ENCODE measurements at regions not wholly inside any gene's neighbourhood (a gene's known extent, or its start where the extent isn't known, plus 50 kb on each side); places are given as distances from the start of the nearest gene placed in this dataset.
A peak's percentile ranks its signal among the peaks of the same experiment; 100 is the strongest.

DNA sequence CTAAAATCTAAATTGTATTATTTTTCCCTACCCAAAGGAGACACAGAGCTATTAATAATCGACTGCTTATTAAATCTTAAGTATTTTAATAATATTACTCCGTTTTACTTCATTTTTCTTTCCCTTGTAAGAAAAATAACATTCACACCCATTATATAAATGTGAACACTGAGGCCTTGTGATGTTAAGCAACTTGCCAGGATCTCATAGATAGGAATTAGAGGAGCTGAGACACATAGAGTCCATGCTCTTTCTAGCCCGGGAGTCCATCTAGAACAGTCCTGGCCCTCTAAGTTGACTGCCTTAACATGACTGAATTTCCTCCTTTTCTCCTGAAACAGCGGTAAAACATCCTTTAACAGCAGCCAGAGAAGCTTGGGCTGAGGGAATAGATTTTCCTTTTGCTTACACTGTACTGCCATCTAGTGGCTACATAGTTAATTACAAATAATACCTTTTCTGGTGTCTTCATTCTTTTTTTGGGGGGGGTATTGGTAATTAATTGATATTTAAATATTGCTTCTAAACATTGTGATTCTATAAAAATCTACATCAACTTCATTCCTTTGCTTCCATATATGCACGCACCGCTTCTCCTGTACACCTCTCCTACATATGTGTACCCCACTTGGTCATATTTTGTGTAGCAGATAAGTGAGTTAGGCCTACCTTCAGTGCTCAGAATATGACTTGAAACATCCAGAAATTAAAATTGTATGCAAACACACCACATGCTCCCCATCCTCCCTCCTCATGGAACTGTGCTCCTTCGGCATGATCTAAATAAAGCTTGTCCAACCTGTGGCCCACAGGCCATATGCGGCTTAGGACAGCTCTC lies 125.8 kb upstream of the HNMT start:
- Histone ChIP-seq H3K9me3 (ENCODE audit: control insufficient read depth in 1 of 2, low read length in 2 of 2) (no peaks in the 10 kb centered on the region), H3K4me3 (ENCODE audit: low read length in 2 of 2) (no peak overlapping the region), H3K27ac (ENCODE audit: low read depth, low read length) (no peak overlapping the region), H3K4me1 (ENCODE audit: insufficient read depth, low read length) (no peaks in the 10 kb centered on the region), H3K36me3 (ENCODE audit: insufficient read depth, low read length) (no peaks in the 10 kb centered on the region), H3K27me3 (ENCODE audit: insufficient read depth, low read length) (no peaks in the 10 kb centered on the region)
- H3K4me3 Mint-ChIP-seq: no peak overlapping the region
- intact Hi-C loops (cut with micrococcal nuclease): no loop called here
- H3K4me1 Mint-ChIP-seq: no peaks in the 10 kb centered on the region
- no peak overlapping the region for H3K27ac Mint-ChIP-seq
- ChIA-PET POLR2A (ENCODE audit: partially characterized antibody) (no interaction called here), CTCF (ENCODE audit: partially characterized antibody) (interaction anchor here (0.6 to 4.1 kb wide), 17 partner anchors 9 to 1995 kb away, joined by 3 to 39 read pairs (median 4); no protein-coding TSS in a partner anchor)
- peaks cover 0 to 1% (median 0%) of the 10 kb centered on the region in 8 donors for H3K9me3 Mint-ChIP-seq
- H3K27me3 Mint-ChIP-seq: peaks cover 3 to 6% of the 10 kb centered on the region in 2 donors
- no peaks in the 10 kb centered on the region for H3K36me3 Mint-ChIP-seq
- peak in 4 of 5 donors; percentile 27 to 43 (median 36) for DNase-seq

DNA sequence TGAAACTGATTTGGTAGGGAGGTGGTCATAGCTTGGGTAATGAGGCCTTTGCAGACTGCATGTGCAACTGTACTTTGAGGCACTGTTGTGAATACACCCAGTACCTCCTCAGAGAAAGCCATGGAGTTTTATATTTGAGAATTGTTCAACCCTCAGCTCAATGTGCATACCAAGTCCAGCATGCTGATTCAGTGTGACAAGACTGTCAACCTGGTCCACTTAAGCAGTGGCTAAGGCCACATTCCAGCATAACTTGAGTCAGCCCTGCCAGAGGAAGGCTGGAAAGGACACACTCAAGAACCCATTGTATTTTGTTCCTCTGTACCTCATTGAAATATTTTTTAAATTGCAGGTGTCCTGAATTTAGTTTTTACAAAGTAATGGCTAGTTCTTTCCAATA lies 121.8 kb upstream of the HNMT start:
- DNase-seq: no peak
- H3K36me3 ChIP-seq (ENCODE audit: insufficient read depth, low read length): no peaks in the 10 kb centered on the region
- no peaks in the 10 kb centered on the region for H3K9me3 ChIP-seq (ENCODE audit: control insufficient read depth in 1 of 2, low read length in 2 of 2)
- no peaks in the 10 kb centered on the region for H3K4me1 ChIP-seq (ENCODE audit: insufficient read depth, low read length)
- intact Hi-C loops (cut with micrococcal nuclease): no loop called here
- no peaks in the 10 kb centered on the region for H3K4me1 Mint-ChIP-seq
- H3K36me3 Mint-ChIP-seq: no peaks in the 10 kb centered on the region
- no peaks in the 10 kb centered on the region for H3K27me3 ChIP-seq (ENCODE audit: insufficient read depth, low read length)
- ChIA-PET CTCF (ENCODE audit: partially characterized antibody) (interaction anchor here (0.5 to 2.2 kb wide), 3 partner anchors 13 to 1754 kb away, joined by 4 to 6 read pairs (median 4); no protein-coding TSS in a partner anchor), POLR2A (ENCODE audit: partially characterized antibody) (no interaction called here)
- no peak overlapping the region for H3K27ac ChIP-seq (ENCODE audit: low read depth, low read length)
- no peak overlapping the region for H3K4me3 Mint-ChIP-seq
- no peak overlapping the region for H3K4me3 ChIP-seq (ENCODE audit: low read length in 2 of 2)
- no peak overlapping the region for H3K27ac Mint-ChIP-seq
- H3K9me3 Mint-ChIP-seq: peaks cover 0 to 9% (median 2%) of the 10 kb centered on the region in 8 donors
- H3K27me3 Mint-ChIP-seq: peaks cover 3% of the 10 kb centered on the region in 2 donors

DNA sequence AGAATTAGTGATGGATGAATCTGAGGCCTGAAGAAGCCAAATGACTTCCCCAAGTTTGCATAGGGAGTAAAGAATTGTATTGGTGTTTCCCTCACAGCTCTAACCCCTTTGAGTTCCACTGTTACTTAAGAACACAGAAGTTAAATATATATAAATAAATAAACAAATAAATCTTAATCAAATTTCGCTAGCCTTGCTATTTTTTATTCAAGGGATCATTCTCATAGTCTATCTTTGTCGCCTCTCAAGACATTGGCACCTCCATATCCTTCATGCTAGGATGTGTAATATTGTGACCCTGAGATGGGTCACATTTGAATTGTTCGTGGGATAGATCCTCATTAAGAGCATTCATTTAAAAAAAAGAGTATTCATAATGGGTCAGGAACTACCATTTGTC lies 121.3 kb upstream of the HNMT start:
- Histone ChIP-seq H3K36me3 (ENCODE audit: insufficient read depth, low read length) (no peaks in the 10 kb centered on the region), H3K4me1 (ENCODE audit: insufficient read depth, low read length) (no peaks in the 10 kb centered on the region), H3K27me3 (ENCODE audit: insufficient read depth, low read length) (no peaks in the 10 kb centered on the region), H3K27ac (ENCODE audit: low read depth, low read length) (no peak overlapping the region), H3K9me3 (ENCODE audit: control insufficient read depth in 1 of 2, low read length in 2 of 2) (no peaks in the 10 kb centered on the region), H3K4me3 (ENCODE audit: low read length in 2 of 2) (no peak overlapping the region)
- Mint-ChIP-seq H3K4me3 (no peak overlapping the region), H3K27ac (no peak overlapping the region), H3K36me3 (no peaks in the 10 kb centered on the region), H3K4me1 (no peaks in the 10 kb centered on the region), H3K27me3 (peaks cover 3% of the 10 kb centered on the region in 2 donors), H3K9me3 (peaks cover 0 to 9% (median 2%) of the 10 kb centered on the region in 8 donors)
- CTCF ChIA-PET (ENCODE audit: partially characterized antibody): interaction anchor here (2.2 kb wide), 1 partner anchor 1419 kb away, joined by 6 read pairs; no protein-coding TSS in a partner anchor
- no peak for DNase-seq
- POLR2A ChIA-PET (ENCODE audit: partially characterized antibody): no interaction called here
- intact Hi-C loops (cut with micrococcal nuclease): no loop called here

DNA sequence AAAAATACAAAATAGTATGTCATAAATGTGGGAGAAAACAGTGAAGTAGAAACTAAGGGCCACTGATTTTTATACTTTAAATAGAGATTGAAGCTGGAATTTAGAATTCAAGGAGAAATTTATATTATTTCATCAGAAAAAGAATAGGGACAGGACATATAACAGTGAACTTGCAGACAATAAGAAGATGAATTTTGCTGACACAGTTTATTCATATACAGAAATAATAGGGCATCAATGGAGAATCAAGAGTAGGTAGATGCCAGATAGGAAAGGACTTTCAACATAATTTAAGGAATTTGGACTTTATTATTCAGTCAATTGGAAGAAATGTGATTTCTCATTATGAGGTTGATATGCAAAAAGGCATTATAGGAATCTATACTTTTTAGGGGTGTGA lies 118.9 kb upstream of the HNMT start:
- no peak overlapping the region for H3K4me3 Mint-ChIP-seq

DNA sequence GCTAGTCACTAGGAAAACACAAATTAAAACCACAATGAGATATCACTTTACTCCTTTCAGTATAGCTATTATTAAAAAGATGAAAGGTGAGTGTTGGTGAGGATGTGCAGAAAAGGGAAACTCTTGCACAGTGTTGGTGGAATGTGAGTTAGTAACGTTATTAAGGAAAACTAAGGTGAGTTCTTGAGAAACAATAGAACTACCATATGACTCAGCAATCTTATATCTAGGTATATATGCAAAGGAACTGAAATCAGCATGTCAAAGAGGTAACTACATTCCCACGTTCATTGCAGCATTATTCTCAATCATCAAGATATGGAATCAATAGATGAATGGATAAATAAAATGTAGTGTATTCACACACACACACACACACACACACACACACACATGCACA lies 117.3 kb upstream of the HNMT start:
- Histone ChIP-seq H3K27ac (ENCODE audit: low read depth, low read length) (no peak overlapping the region), H3K4me1 (ENCODE audit: insufficient read depth, low read length) (no peaks in the 10 kb centered on the region), H3K36me3 (ENCODE audit: insufficient read depth, low read length) (no peaks in the 10 kb centered on the region), H3K27me3 (ENCODE audit: insufficient read depth, low read length) (no peaks in the 10 kb centered on the region), H3K4me3 (ENCODE audit: low read length in 2 of 2) (no peak overlapping the region), H3K9me3 (ENCODE audit: control insufficient read depth in 1 of 2, low read length in 2 of 2) (no peaks in the 10 kb centered on the region)
- peaks cover 0 to 9% (median 1%) of the 10 kb centered on the region in 8 donors for H3K9me3 Mint-ChIP-seq
- ChIA-PET CTCF (ENCODE audit: partially characterized antibody) (interaction anchor here (1.6 kb wide), 1 partner anchor 9 kb away, joined by 5 read pairs; no protein-coding TSS in a partner anchor), POLR2A (ENCODE audit: partially characterized antibody) (no interaction called here)
- H3K4me3 Mint-ChIP-seq: no peak overlapping the region
- DNase-seq: no peak
- no peaks in the 10 kb centered on the region for H3K36me3 Mint-ChIP-seq
- H3K27me3 Mint-ChIP-seq: peaks cover 0 to 2% of the 10 kb centered on the region in 2 donors
- no peak overlapping the region for H3K27ac Mint-ChIP-seq
- H3K4me1 Mint-ChIP-seq: no peaks in the 10 kb centered on the region
- intact Hi-C loops (cut with micrococcal nuclease): no loop called here

More for the DNA sequence above, 118.9 kb upstream of the HNMT start:
- H3K4me1 ChIP-seq (ENCODE audit: insufficient read depth, low read length): no peaks in the 10 kb centered on the region
- peaks cover 0 to 2% of the 10 kb centered on the region in 2 donors for H3K27me3 Mint-ChIP-seq
- intact Hi-C loops (cut with micrococcal nuclease): no loop called here
- no peaks in the 10 kb centered on the region for H3K9me3 ChIP-seq (ENCODE audit: control insufficient read depth in 1 of 2, low read length in 2 of 2)
- H3K36me3 Mint-ChIP-seq: no peaks in the 10 kb centered on the region
- ChIA-PET POLR2A (ENCODE audit: partially characterized antibody) (no interaction called here), CTCF (ENCODE audit: partially characterized antibody) (no interaction called here)
- H3K4me3 ChIP-seq (ENCODE audit: low read length in 2 of 2): no peak overlapping the region
- no peak overlapping the region for H3K27ac Mint-ChIP-seq
- H3K4me1 Mint-ChIP-seq: no peaks in the 10 kb centered on the region
- H3K9me3 Mint-ChIP-seq: peaks cover 0 to 9% (median 1%) of the 10 kb centered on the region in 8 donors
- no peak for DNase-seq
- H3K36me3 ChIP-seq (ENCODE audit: insufficient read depth, low read length): no peaks in the 10 kb centered on the region
- H3K27ac ChIP-seq (ENCODE audit: low read depth, low read length): no peak overlapping the region
- no peaks in the 10 kb centered on the region for H3K27me3 ChIP-seq (ENCODE audit: insufficient read depth, low read length)

DNA sequence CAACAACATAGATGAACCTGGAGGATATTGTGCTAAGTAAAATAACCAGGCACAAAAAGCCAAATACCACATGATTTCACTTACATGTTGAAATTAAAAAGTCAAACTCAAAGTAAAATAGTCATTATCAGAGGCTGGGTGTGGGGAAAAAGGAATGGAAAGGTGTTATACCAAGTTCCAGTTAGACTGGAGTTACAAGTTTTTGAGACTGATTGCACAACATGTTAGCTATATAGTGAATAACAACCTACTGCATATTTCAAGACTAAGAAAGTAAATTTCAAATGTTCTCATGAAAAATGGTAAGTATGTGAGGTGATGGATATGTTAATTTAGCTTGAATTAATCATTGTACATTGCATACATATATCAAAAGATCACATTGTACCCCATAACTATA lies 116.8 kb upstream of the HNMT start:
- Mint-ChIP-seq H3K4me1 (no peaks in the 10 kb centered on the region), H3K27me3 (peaks cover 0 to 2% of the 10 kb centered on the region in 2 donors), H3K9me3 (peaks cover 0 to 9% (median 1%) of the 10 kb centered on the region in 8 donors), H3K27ac (no peak overlapping the region), H3K36me3 (no peaks in the 10 kb centered on the region), H3K4me3 (no peak overlapping the region)
- H3K36me3 ChIP-seq (ENCODE audit: insufficient read depth, low read length): no peaks in the 10 kb centered on the region
- intact Hi-C loops (cut with micrococcal nuclease): no loop called here
- no peak overlapping the region for H3K4me3 ChIP-seq (ENCODE audit: low read length in 2 of 2)
- H3K27me3 ChIP-seq (ENCODE audit: insufficient read depth, low read length): no peaks in the 10 kb centered on the region
- H3K27ac ChIP-seq (ENCODE audit: low read depth, low read length): no peak overlapping the region
- ChIA-PET POLR2A (ENCODE audit: partially characterized antibody) (no interaction called here), CTCF (ENCODE audit: partially characterized antibody) (interaction anchor here (1.6 kb wide), 1 partner anchor 9 kb away, joined by 5 read pairs; no protein-coding TSS in a partner anchor)
- no peaks in the 10 kb centered on the region for H3K4me1 ChIP-seq (ENCODE audit: insufficient read depth, low read length)
- H3K9me3 ChIP-seq (ENCODE audit: control insufficient read depth in 1 of 2, low read length in 2 of 2): no peaks in the 10 kb centered on the region
- no peak for DNase-seq

DNA sequence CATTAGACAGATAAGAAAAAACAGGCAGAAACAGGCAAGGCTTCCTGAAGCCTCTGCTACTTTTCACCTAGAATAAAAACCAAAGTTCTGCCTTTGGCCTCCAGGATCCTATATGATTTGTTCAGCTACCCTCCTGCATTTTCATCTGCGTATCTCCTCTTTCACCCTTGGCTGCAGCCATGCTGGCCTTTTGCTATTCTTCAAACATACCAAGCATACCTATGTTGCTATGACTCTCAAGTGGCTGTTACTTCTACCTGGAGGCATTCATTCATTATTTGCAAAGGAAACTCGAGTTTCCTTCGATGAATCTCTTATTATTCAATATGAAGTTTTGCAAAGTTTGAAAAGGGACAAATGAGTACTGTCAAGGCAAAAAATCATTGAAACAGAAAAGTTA lies 106.4 kb upstream of the HNMT start:
- no peaks in the 10 kb centered on the region for H3K36me3 ChIP-seq (ENCODE audit: insufficient read depth, low read length)
- ChIA-PET POLR2A (ENCODE audit: partially characterized antibody) (no interaction called here), CTCF (ENCODE audit: partially characterized antibody) (no interaction called here)
- H3K4me3 ChIP-seq (ENCODE audit: low read length in 2 of 2): no peak overlapping the region
- Mint-ChIP-seq H3K4me3 (no peak overlapping the region), H3K4me1 (no peaks in the 10 kb centered on the region), H3K36me3 (no peaks in the 10 kb centered on the region), H3K9me3 (no peaks in the 10 kb centered on the region), H3K27me3 (peaks cover 2 to 6% of the 10 kb centered on the region in 2 donors), H3K27ac (no peak overlapping the region)
- H3K9me3 ChIP-seq (ENCODE audit: control insufficient read depth in 1 of 2, low read length in 2 of 2): no peaks in the 10 kb centered on the region
- no peaks in the 10 kb centered on the region for H3K27me3 ChIP-seq (ENCODE audit: insufficient read depth, low read length)
- H3K27ac ChIP-seq (ENCODE audit: low read depth, low read length): no peak overlapping the region
- DNase-seq: no peak
- intact Hi-C loops (cut with micrococcal nuclease): no loop called here
- no peaks in the 10 kb centered on the region for H3K4me1 ChIP-seq (ENCODE audit: insufficient read depth, low read length)
